ENCODE measurements at regions not wholly inside any gene's neighbourhood (a gene's known extent, or its start where the extent isn't known, plus 50 kb on each side); places are given as distances from the start of the nearest gene placed in this dataset.

DNA sequence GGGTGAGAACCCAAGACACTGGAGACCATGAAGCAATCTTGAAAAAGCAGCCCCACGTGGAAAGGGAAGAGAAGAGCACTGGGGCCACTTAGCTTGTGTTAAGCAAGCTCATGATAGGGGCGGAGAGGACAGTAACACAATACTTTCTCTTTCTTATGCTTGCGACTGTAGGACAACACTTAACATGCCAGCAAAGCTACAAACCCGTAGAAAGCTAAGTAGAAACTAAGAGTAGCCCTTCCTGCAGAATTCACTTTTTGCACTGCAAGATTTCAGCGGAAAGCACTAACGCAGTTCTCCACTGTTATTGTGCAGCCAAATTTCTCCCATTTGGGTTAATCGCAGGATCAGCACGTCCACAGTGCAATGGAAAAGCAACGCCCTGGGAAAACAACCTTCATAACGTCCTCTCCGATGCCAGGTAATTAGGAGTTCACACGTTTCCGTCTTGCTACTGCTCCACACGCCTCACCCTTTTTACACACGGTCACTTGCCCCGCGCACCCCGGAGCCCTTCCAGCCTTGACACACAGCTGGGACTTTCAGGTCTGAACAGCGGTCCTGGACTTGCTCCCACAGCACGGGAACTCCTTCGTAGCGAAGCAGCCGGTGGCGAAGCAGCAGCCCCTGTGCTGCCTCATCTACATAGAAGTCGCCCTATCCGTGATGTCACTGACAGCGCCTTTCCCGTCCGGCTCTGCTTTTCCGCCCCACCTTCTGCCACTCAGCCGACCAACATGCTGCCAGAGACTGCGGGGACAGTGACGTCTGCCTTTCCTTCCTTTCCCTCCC is 148.6 kb downstream of the PPIAL4G start (continued):
- TF ChIP-seq TSHZ1 (CRISPR knock-in tag; IDR thresholded peaks at IDR 0.05) (0 out of 2 replicates have a peak, but pooled peaks have one; percentile 34), ETV1 (tag; conservative IDR thresholded peaks at IDR 0.05; ENCODE audit: low read depth) (peak; percentile 63; the same call in 1 of the 2 replicates), FOXJ2 (tag; IDR thresholded peaks at IDR 0.05) (peak; percentile 83; the same call in 1 of the 2 replicates), ZNF589 (CRISPR knock-in tag; IDR thresholded peaks at IDR 0.05; ENCODE audit: low read depth) (peak; percentile 63; the same call in 1 of the 2 replicates), PML (IDR thresholded peaks at IDR 0.05; ENCODE audit: low read length) (peak; percentile 100), ASH1L (IDR thresholded peaks at IDR 0.05; ENCODE audit: borderline replicate concordance, low read depth, partially characterized antibody) (peak; percentile 1), BACH1 (tag; IDR thresholded peaks at IDR 0.05) (peak; percentile 23; the same call in 1 of the 2 replicates), POLR2A (conservative IDR thresholded peaks at IDR 0.05) (peak; percentile 100), THAP12 (CRISPR knock-in tag; IDR thresholded peaks at IDR 0.05) (peak; percentile 95), HEY1 (CRISPR knock-in tag; IDR thresholded peaks at IDR 0.05; ENCODE audit: borderline replicate concordance) (peak; percentile 95), TAF15 (IDR thresholded peaks at IDR 0.05; ENCODE audit: low read depth, low read length) (no peak), XRCC3 (IDR thresholded peaks at IDR 0.05) (0 out of 2 replicates have a peak, but pooled peaks have one; percentile 29), SUPT5H (IDR thresholded peaks at IDR 0.05) (peak; percentile 100), SREBF1 (IDR thresholded peaks at IDR 0.05; ENCODE audit: borderline replicate concordance, low read depth, low read length) (no peak), ARID2 (IDR thresholded peaks at IDR 0.05) (0 out of 2 replicates have a peak, but pooled peaks have one; percentile 39), NFXL1 (CRISPR knock-in tag; IDR thresholded peaks at IDR 0.05) (peak; percentile 89), ZNF274 (IDR thresholded peaks at IDR 0.05; ENCODE audit: borderline replicate concordance, low read depth, low read length) (peak; percentile 36; the same call in 1 of the 2 replicates), ZSCAN29 (IDR thresholded peaks at IDR 0.05) (no peak; the same call in 1 of the 2 replicates), NCOR1 (IDR thresholded peaks at IDR 0.05) (peak; percentile 94), TAL1 (IDR thresholded peaks at IDR 0.05) (no peak), FOS (IDR thresholded peaks at IDR 0.05; ENCODE audit: extremely low read depth, insufficient read length) (no peak), POLR2G (IDR thresholded peaks at IDR 0.05; ENCODE audit: low read depth, low read length) (peak; percentile 90)
- TF ChIP-seq, protein P1, sequence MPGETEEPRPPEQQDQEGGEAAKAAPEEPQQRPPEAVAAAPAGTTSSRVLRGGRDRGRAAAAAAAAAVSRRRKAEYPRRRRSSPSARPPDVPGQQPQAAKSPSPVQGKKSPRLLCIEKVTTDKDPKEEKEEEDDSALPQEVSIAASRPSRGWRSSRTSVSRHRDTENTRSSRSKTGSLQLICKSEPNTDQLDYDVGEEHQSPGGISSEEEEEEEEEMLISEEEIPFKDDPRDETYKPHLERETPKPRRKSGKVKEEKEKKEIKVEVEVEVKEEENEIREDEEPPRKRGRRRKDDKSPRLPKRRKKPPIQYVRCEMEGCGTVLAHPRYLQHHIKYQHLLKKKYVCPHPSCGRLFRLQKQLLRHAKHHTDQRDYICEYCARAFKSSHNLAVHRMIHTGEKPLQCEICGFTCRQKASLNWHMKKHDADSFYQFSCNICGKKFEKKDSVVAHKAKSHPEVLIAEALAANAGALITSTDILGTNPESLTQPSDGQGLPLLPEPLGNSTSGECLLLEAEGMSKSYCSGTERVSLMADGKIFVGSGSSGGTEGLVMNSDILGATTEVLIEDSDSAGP (CRISPR knock-in tag; IDR thresholded peaks at IDR 0.05), result 0 out of 2 replicates have a peak, but pooled peaks have one; percentile 70

Measured in K562 (cell line).